Neural cell (in vitro differentiated cells): ENCODE measurements at regions not wholly inside any gene's neighbourhood (a gene's known extent, or its start where the extent isn't known, plus 50 kb on each side); places are given as distances from the start of the nearest gene placed in this dataset.
A peak's percentile ranks its signal among the peaks of the same experiment; 100 is the strongest.

Experiments used
- H2AFZ ChIP-seq: fragments of 200-600, 300-800 bp; sonication (generic), shearing (Covaris generic); 2 replicates; pipeline ENCODE4 v1.6.0; 2014; ENCODE audit warnings: low read depth, mild to moderate bottlenecking, antibody characterized with exemption, low read length, moderate library complexity
- H3F3A ChIP-seq: fragments of 200-600 bp; shearing (Covaris generic); 2 replicates; pipeline ENCODE4 v1.6.1; 2016; ENCODE audit warnings: mild to moderate bottlenecking, moderate library complexity, mixed read lengths, antibody characterized with exemption, low read length; ENCODE audit not compliant: insufficient read depth, poor library complexity, severe bottlenecking
- H3K27ac ChIP-seq: fragments of 200-600, 300-800 bp; sonication (generic), shearing (Covaris generic); 2 replicates; pipeline ENCODE4 v1.5.1; 2014; ENCODE audit warnings: mild to moderate bottlenecking, low read length, moderate library complexity
- H3K27me3 ChIP-seq: fragments of 300-800, 200-600 bp; sonication (generic), shearing (Covaris generic); 2 replicates; pipeline ENCODE4 v1.6.0; 2014; ENCODE audit warnings: mild to moderate bottlenecking, low read depth, low read length, moderate library complexity; ENCODE audit not compliant: insufficient read depth
- H3K36me3 ChIP-seq: fragments of 300-800, 200-600 bp; sonication (generic), shearing (Covaris generic); 2 replicates; pipeline ENCODE4 v1.5.1; 2014; ENCODE audit warnings: mild to moderate bottlenecking, antibody characterized with exemption, low read length, moderate library complexity; ENCODE audit not compliant: insufficient read depth
- H3K4me2 ChIP-seq: fragments of 300-800, 200-600 bp; sonication (generic), shearing (Covaris generic); 2 replicates; pipeline ENCODE4 v1.6.0; 2014; ENCODE audit warnings: mild to moderate bottlenecking, low read length
- H3K4me3 ChIP-seq: fragments of 300-800, 200-600 bp; sonication (generic), shearing (Covaris generic); 2 replicates; pipeline ENCODE4 v1.5.1; 2014; ENCODE audit warnings: mild to moderate bottlenecking, low read length, moderate library complexity
- H3K79me2 ChIP-seq: fragments of 200-600 bp; shearing (Covaris generic); replicated peaks from 2 replicates; pipeline ENCODE4 v1.6.0; 2014; ENCODE audit warnings: mild to moderate bottlenecking, low read length, moderate library complexity; ENCODE audit not compliant: insufficient read depth
- H3K9ac ChIP-seq: fragments of 300-800, 200-600 bp; sonication (generic), shearing (Covaris generic); 2 replicates; pipeline ENCODE4 v1.6.1; 2016; ENCODE audit warnings: mild to moderate bottlenecking, low read length, mixed read lengths
- H3K9me2 ChIP-seq: fragments of 200-600 bp; shearing (Covaris generic); 2 replicates; pipeline ENCODE4 v1.6.1; 2016; ENCODE audit warnings: mild to moderate bottlenecking, low read length, mixed read lengths; ENCODE audit not compliant: insufficient read depth
- H3K9me3 ChIP-seq: fragments of 200-600, 300-800 bp; sonication (generic), shearing (Covaris generic); 2 replicates; pipeline ENCODE4 v1.6.1; 2016; ENCODE audit warnings: mild to moderate bottlenecking, mixed run types, low read length, moderate library complexity, mixed read lengths
- H4K20me1 ChIP-seq: fragments of 200-600 bp; shearing (Covaris generic); 2 replicates; pipeline ENCODE4 v1.6.1; 2016; ENCODE audit warnings: mild to moderate bottlenecking, mixed run types; ENCODE audit not compliant: insufficient read depth
- EP300 ChIP-seq: fragments of 450-650 bp; conservative IDR thresholded peaks from 2 replicates; pipeline ENCODE4 v1.6.1; 2014; ENCODE audit warnings: antibody characterized with exemption, mild to moderate bottlenecking, moderate library complexity; ENCODE audit not compliant: poor library complexity, severe bottlenecking
- EZH2 ChIP-seq: fragments of 200-600, 300-800 bp; shearing (Covaris generic), sonication (generic); IDR thresholded peaks from 2 replicates; pipeline ENCODE4 v1.6.1; 2014; ENCODE audit warnings: antibody characterized with exemption, low read length, borderline replicate concordance, mild to moderate bottlenecking; ENCODE audit not compliant: insufficient read depth, poor library complexity, severe bottlenecking
- MXI1 ChIP-seq: fragments of 450-650 bp; conservative IDR thresholded peaks from 2 replicates; pipeline ENCODE4 v1.6.1; 2014; ENCODE audit warnings: antibody characterized with exemption, mild to moderate bottlenecking; ENCODE audit not compliant: poor library complexity, severe bottlenecking
- POLR2AphosphoS5 ChIP-seq: IDR thresholded peaks from 2 replicates; pipeline ENCODE4 v1.6.1; 2012
- RAD21 ChIP-seq: fragments of 450-650 bp; conservative IDR thresholded peaks from 2 replicates; pipeline ENCODE4 v1.6.1; 2014; ENCODE audit warnings: antibody characterized with exemption, mild to moderate bottlenecking, moderate library complexity
- SMC3 ChIP-seq: fragments of 450-650 bp; conservative IDR thresholded peaks from 2 replicates; pipeline ENCODE4 v1.6.1; 2014; ENCODE audit warnings: antibody characterized with exemption, mild to moderate bottlenecking, moderate library complexity; ENCODE audit not compliant: poor library complexity
- TAF1 ChIP-seq: IDR thresholded peaks from 2 replicates; pipeline ENCODE4 v1.6.1; 2012; ENCODE audit warnings: low read depth
- TF ChIP-seq, protein P1 (sequence below): IDR thresholded peaks from 2 replicates; pipeline ENCODE4 v1.6.1; 2012; ENCODE audit warnings: borderline replicate concordance
- TF ChIP-seq, protein P2 (sequence below): fragments of 450-650 bp; IDR thresholded peaks from 2 replicates; pipeline ENCODE4 v1.5.1; 2014; ENCODE audit warnings: antibody characterized with exemption, mild to moderate bottlenecking, moderate library complexity; ENCODE audit not compliant: poor library complexity, severe bottlenecking

DNA sequence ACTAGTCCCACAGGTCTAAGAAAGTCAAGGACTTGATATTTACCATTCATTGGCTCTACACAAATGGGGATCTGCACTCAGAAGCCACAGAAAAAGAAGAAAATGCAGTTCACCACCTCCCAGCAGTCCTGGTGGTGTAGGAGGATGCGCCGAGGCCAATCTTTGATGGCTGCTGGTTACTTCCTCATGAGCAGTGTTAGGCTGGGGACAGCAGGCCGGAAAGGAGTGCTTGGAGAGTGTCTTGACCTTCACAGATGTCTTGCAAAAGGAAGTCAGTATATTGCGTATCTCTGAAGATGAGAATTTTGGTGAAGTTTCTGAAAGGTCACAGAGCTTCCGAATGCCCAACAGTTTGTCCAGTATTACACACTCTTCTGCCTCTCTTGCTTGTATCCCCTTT, 597.0 kb downstream of the EBF1 start:
- Histone ChIP-seq H3K27ac (no peak overlapping the region), H3K4me2 (no peak overlapping the region), H3K79me2 (no peaks in the 10 kb centered on the region), H3K9me3 (no peaks in the 10 kb centered on the region), H2AFZ (no peak overlapping the region), H3F3A (no peaks in the 10 kb centered on the region), H3K36me3 (no peaks in the 10 kb centered on the region), H3K9ac (no peak overlapping the region), H3K27me3 (no peaks in the 10 kb centered on the region), H3K4me3 (no peak overlapping the region), H4K20me1 (no peaks in the 10 kb centered on the region), H3K9me2 (no peaks in the 10 kb centered on the region)
- no peak for TF ChIP-seq TAF1
- TF ChIP-seq SMC3: no peak
- TF ChIP-seq, protein P1, sequence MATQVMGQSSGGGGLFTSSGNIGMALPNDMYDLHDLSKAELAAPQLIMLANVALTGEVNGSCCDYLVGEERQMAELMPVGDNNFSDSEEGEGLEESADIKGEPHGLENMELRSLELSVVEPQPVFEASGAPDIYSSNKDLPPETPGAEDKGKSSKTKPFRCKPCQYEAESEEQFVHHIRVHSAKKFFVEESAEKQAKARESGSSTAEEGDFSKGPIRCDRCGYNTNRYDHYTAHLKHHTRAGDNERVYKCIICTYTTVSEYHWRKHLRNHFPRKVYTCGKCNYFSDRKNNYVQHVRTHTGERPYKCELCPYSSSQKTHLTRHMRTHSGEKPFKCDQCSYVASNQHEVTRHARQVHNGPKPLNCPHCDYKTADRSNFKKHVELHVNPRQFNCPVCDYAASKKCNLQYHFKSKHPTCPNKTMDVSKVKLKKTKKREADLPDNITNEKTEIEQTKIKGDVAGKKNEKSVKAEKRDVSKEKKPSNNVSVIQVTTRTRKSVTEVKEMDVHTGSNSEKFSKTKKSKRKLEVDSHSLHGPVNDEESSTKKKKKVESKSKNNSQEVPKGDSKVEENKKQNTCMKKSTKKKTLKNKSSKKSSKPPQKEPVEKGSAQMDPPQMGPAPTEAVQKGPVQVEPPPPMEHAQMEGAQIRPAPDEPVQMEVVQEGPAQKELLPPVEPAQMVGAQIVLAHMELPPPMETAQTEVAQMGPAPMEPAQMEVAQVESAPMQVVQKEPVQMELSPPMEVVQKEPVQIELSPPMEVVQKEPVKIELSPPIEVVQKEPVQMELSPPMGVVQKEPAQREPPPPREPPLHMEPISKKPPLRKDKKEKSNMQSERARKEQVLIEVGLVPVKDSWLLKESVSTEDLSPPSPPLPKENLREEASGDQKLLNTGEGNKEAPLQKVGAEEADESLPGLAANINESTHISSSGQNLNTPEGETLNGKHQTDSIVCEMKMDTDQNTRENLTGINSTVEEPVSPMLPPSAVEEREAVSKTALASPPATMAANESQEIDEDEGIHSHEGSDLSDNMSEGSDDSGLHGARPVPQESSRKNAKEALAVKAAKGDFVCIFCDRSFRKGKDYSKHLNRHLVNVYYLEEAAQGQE: no peak
- TF ChIP-seq RAD21: no peak
- TF ChIP-seq, protein P2, sequence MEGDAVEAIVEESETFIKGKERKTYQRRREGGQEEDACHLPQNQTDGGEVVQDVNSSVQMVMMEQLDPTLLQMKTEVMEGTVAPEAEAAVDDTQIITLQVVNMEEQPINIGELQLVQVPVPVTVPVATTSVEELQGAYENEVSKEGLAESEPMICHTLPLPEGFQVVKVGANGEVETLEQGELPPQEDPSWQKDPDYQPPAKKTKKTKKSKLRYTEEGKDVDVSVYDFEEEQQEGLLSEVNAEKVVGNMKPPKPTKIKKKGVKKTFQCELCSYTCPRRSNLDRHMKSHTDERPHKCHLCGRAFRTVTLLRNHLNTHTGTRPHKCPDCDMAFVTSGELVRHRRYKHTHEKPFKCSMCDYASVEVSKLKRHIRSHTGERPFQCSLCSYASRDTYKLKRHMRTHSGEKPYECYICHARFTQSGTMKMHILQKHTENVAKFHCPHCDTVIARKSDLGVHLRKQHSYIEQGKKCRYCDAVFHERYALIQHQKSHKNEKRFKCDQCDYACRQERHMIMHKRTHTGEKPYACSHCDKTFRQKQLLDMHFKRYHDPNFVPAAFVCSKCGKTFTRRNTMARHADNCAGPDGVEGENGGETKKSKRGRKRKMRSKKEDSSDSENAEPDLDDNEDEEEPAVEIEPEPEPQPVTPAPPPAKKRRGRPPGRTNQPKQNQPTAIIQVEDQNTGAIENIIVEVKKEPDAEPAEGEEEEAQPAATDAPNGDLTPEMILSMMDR: no peak
- no peak for TF ChIP-seq EZH2
- no peak for TF ChIP-seq POLR2AphosphoS5
- no peak for TF ChIP-seq EP300
- no peak for TF ChIP-seq MXI1

DNA sequence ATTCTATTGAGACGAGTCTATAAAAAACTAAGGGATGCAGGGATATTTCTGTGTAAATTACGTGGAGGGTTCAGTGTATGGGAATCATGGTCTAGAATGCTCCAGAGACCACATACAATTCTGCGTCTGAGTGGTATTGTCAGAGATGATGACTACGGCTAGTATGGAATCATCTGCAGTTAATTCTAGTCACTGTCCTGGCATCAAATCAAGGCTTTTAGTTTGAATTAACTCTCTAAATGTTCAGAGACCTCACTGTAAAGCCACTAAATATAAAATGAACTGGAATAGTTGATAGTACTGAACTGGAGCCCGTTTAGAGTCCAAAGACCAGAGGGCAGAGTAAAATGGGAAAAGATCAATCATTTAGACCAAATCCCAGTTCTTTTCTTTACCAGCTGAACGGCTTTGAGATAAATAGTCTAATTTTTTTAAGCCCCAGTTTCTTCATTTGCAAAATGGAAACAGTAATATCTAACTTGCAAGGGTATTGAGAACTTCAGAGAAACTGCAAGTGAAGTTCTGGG, 599.8 kb downstream of the EBF1 start:
- Histone ChIP-seq H2AFZ (no peak overlapping the region), H3K36me3 (no peaks in the 10 kb centered on the region), H3K4me2 (no peak overlapping the region), H3K27ac (peak overlapping the region; percentile 89), H4K20me1 (no peaks in the 10 kb centered on the region), H3K4me3 (no peak overlapping the region), H3K79me2 (no peaks in the 10 kb centered on the region), H3K9ac (no peak overlapping the region), H3K27me3 (no peaks in the 10 kb centered on the region), H3K9me2 (no peaks in the 10 kb centered on the region), H3K9me3 (no peaks in the 10 kb centered on the region), H3F3A (no peaks in the 10 kb centered on the region)
- TF ChIP-seq EZH2: no peak
- no peak for TF ChIP-seq EP300
- TF ChIP-seq RAD21: no peak
- no peak for TF ChIP-seq MXI1
- no peak for TF ChIP-seq TAF1
- TF ChIP-seq, protein P2: no peak
- no peak for TF ChIP-seq SMC3
- TF ChIP-seq, protein P1: no peak
- TF ChIP-seq POLR2AphosphoS5: no peak
